Esophagus muscularis mucosa (tissue), 3 donors: ENCODE measurements at regions not wholly inside any gene's neighbourhood (a gene's known extent, or its start where the extent isn't known, plus 50 kb on each side); places are given as distances from the start of the nearest gene placed in this dataset.

ENCODE experiments used
- CTCF ChIP-seq, 3 experiments: fragments of 200-600 bp in 2 of 3; fragments of 450-650 bp in 1 of 3; sonication (generic) in 2 of 3; IDR thresholded peaks; one replicate each; pipeline ENCODE4 v1.5.1; 2017 to 2019; ENCODE audit warnings: antibody characterized with exemption in 3 of 3, mild to moderate bottlenecking in 2 of 3, moderate library complexity in 1 of 3
- POLR2A ChIP-seq: fragments of 450-650 bp; IDR thresholded peaks from one replicate; pipeline ENCODE4 v1.6.1; 2017; ENCODE audit warnings: antibody characterized with exemption, moderate library complexity, mild to moderate bottlenecking, low read depth
- POLR2AphosphoS5 ChIP-seq, 2 donors: sonication (generic); formaldehyde crosslinking; IDR thresholded peaks; one replicate each; pipeline ENCODE4 v1.6.1; 2017; ENCODE audit warnings: antibody characterized with exemption in 2 of 2

GRCh38 chr14:21990116-21990515 lies 316.5 kb upstream of the OR4E1 start:
- peak in 2 of 3 experiments; percentile 9 to 46 for TF ChIP-seq CTCF (IDR thresholded peaks at IDR 0.05)
- no peak for TF ChIP-seq POLR2A
- TF ChIP-seq POLR2AphosphoS5 (IDR thresholded peaks at IDR 0.05) = no peak
